ENCODE measurements at regions not wholly inside any gene's neighbourhood (a gene's known extent, or its start where the extent isn't known, plus 50 kb on each side); places are given as distances from the start of the nearest gene placed in this dataset.

DNA sequence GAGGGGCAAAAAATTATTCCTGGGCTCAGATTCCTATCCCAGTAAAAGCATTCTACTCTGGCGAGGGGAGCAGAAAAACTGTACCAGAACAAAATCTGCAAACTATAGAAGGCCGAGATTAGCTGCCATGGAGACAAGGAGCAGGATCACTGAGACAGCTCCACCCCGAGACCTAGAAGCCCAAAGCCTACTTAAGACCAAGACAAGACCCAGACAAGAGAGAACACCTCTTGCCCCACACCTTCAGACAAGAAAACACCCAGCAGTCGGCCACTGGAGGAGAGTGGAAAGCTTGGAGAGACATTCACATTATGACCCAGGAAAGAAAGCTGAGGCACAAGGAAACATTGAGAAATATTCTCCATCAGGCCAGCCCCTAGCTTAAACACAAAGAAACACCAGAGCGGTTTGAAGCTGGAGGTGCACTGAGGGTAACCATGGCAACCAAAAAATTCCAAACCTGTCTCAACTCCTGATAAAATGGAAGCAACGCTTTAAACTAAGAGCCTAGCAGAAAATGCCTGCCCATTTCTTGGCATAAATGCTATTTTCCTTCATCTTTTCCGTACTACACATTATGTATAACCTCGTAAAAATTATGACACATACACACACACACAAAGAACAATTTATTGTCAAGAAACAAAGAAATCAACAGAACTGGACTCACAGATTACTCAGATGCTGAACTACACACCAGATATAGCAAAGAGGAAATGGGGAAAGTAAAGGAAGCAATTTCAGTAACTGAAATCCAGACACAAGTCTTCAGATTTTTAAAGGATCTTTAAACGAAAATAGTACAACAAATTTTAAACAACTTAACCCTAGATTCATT, 53.8 kb upstream of the FTMT start:
- no peak for TF ChIP-seq ZFX (IDR thresholded peaks at IDR 0.05)
- TF ChIP-seq, protein P1, sequence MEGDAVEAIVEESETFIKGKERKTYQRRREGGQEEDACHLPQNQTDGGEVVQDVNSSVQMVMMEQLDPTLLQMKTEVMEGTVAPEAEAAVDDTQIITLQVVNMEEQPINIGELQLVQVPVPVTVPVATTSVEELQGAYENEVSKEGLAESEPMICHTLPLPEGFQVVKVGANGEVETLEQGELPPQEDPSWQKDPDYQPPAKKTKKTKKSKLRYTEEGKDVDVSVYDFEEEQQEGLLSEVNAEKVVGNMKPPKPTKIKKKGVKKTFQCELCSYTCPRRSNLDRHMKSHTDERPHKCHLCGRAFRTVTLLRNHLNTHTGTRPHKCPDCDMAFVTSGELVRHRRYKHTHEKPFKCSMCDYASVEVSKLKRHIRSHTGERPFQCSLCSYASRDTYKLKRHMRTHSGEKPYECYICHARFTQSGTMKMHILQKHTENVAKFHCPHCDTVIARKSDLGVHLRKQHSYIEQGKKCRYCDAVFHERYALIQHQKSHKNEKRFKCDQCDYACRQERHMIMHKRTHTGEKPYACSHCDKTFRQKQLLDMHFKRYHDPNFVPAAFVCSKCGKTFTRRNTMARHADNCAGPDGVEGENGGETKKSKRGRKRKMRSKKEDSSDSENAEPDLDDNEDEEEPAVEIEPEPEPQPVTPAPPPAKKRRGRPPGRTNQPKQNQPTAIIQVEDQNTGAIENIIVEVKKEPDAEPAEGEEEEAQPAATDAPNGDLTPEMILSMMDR (conservative IDR thresholded peaks at IDR 0.05) = no peak
- no peak overlapping the region for H3K27ac ChIP-seq

All from C4-2B (cell line).